Astrocyte of the cerebellum (primary cell): ENCODE measurements at regions not wholly inside any gene's neighbourhood (a gene's known extent, or its start where the extent isn't known, plus 50 kb on each side); places are given as distances from the start of the nearest gene placed in this dataset.

Experiments
- DNase-seq: peaks from one replicate; pipeline ENCODE4 v3.0.0-alpha.2; 2011; ENCODE audit warnings: low read depth
- H3K4me3 ChIP-seq: 2 replicates; pipeline ENCODE4 v1.5.1; 2011; ENCODE audit warnings: mild to moderate bottlenecking, low read depth, low read length, moderate library complexity
- in situ Hi-C: cut with HindIII; loops from 2 replicates; pipeline ENCODE4 v1.10.0; 2017; ENCODE audit warnings: low sequenced_read_pairs
- TF ChIP-seq, protein P1 (sequence below): IDR thresholded peaks from 2 replicates; pipeline ENCODE4 v1.5.1; 2012; ENCODE audit warnings: low read length, low read depth, moderate library complexity, mild to moderate bottlenecking; ENCODE audit errors: missing control alignments

DNA sequence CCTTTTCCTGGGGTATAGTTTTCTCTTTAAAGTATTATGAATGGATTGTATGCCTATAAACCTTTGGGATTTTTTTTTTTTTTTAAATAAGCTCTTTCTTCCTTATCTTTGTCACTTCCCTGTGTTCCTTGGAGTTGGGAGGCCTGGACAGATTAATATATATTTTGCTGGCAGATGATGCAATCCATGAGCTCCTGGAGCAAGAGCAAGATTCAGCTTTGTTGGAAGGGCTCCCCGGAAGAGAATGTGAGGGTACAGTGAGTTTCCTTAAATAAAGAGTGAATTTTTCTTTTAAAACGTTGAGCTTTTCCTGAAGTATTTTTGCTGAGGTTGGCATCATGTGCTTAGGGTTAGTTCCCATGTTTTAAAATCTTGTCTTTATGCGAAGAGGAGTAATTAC lies 98.7 kb upstream of the SLC28A3 start:
- no peak overlapping the region for H3K4me3 ChIP-seq
- TF ChIP-seq, protein P1, sequence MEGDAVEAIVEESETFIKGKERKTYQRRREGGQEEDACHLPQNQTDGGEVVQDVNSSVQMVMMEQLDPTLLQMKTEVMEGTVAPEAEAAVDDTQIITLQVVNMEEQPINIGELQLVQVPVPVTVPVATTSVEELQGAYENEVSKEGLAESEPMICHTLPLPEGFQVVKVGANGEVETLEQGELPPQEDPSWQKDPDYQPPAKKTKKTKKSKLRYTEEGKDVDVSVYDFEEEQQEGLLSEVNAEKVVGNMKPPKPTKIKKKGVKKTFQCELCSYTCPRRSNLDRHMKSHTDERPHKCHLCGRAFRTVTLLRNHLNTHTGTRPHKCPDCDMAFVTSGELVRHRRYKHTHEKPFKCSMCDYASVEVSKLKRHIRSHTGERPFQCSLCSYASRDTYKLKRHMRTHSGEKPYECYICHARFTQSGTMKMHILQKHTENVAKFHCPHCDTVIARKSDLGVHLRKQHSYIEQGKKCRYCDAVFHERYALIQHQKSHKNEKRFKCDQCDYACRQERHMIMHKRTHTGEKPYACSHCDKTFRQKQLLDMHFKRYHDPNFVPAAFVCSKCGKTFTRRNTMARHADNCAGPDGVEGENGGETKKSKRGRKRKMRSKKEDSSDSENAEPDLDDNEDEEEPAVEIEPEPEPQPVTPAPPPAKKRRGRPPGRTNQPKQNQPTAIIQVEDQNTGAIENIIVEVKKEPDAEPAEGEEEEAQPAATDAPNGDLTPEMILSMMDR: no peak
- DNase-seq: no peak
- in situ Hi-C loops: no loop called here

DNA sequence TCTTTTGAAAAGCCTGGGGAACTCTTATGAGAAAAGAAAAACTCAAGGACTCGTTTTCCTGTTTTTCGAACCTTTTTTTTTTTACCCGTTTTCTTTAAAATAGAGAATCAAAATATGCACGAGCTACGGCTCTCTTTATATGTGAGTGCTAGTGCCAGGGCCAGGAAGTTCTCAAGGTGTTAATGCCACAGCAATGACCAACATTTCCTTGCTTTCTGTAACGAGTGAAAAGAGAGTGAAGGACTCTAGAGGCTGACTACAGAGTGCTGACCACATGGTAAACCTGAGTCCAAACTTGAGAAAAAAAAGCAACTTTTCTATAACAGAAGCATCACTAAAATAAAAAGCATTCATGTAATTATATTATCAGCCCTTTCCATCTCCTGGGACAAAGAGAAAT lies 102.2 kb upstream of the SLC28A3 start:
- TF ChIP-seq, protein P1: no peak
- H3K4me3 ChIP-seq: no peak overlapping the region
- in situ Hi-C loops: no loop called here
- no peak for DNase-seq

DNA sequence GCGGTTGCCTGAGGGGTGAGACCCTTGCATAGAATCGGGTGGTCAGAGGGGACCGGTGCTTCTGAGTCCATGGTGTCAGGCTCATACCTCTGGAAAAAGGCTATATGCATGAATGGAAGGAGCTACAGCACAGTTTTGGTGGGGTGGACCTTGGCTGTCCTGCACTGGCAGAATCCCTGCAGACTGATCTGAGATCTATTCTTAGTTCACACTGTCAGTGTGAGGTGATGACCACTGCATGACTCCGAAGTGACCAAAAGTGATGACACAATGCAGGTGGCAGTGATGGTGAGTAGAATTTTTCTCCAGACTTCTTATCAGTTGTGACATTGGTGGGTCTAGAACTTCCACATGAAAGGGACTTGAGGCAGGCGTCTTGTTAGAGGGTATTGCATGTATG lies 105.2 kb upstream of the SLC28A3 start:
- in situ Hi-C loops: no loop called here
- no peak overlapping the region for H3K4me3 ChIP-seq
- no peak for DNase-seq
- TF ChIP-seq, protein P1: no peak

DNA sequence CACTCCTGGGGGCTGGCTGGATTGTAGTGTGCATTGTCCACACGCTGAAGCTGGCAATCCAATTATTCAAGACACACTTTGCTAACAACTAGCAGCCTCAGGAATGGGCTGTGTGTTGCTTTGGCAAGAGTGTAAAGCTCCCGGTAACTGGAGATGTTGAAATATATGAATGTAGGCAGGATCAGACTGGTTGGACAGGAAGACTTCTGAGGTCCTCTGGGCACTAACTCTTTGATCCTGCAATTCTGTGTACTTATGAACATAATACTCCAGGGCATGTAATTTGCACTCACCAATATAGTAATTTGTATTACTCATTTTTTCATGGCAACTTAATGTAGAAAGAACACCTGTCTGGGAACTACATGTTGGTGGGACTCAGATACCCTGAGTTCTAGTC lies 106.7 kb upstream of the SLC28A3 start:
- TF ChIP-seq, protein P1: no peak
- no peak for DNase-seq
- H3K4me3 ChIP-seq: no peak overlapping the region
- in situ Hi-C loops: no loop called here

DNA sequence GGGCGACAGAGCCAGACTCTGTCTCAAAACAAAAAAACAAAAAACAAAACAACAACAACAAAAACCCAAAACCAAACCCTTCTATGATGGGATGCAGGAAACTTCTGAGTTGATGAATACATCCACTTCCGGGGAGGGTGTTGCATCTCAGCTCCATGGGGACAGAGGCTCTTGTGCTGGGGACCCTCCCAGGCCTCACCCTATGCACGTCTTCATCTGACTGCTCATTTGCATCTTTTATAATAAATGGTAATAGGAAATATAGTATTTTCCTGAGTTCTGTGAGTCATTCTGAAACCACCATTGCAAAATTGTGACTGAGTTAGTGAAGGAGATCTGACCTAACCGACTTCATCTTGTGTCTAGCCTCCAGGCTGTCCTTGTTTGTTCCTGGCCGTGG lies 109.5 kb upstream of the SLC28A3 start:
- TF ChIP-seq, protein P1: no peak
- in situ Hi-C loops: no loop called here
- no peak overlapping the region for H3K4me3 ChIP-seq
- no peak for DNase-seq

DNA sequence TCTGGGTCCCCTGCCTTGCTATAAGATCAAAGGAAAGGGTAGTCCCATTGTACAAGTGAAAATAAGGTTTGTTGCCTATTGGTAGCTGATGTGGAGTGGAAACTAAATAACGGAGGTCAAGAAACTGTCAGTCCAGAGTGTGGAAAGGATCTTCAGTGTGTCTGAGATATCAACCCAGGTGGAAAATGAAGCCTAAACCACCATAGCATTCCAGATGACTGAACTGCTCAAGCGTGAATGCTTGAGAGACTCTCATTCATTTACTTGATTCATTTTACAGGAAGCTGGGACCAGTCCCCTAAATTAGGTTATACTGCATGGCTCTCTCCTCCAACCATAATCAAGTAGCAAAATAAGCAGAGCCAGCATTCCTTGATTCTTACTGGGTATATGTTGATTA lies 116.0 kb upstream of the SLC28A3 start:
- TF ChIP-seq, protein P1: no peak
- H3K4me3 ChIP-seq: no peak overlapping the region
- in situ Hi-C loops: no loop called here
- DNase-seq: no peak

DNA sequence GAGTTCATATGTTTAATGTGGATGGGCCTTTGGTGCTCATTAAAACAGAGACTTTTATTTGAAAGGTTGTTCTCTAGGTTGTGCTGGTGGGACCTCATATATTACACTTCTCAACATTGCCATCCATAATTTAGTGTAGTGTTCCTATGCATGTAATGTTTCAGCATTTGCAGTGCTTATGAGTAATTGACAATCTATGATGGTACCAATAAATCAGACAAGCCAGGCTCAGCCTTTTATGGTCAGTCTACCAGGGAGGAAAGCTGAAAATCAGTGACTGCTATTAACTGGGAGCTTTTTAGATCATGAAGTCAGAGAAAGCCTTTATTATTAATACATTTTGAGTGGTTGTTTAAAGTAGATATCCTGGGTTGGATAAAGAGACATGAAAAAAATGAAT lies 120.1 kb upstream of the SLC28A3 start:
- no peak overlapping the region for H3K4me3 ChIP-seq
- DNase-seq: no peak
- in situ Hi-C loops: no loop called here
- TF ChIP-seq, protein P1: no peak
